ENCODE measurements at regions not wholly inside any gene's neighbourhood (a gene's known extent, or its start where the extent isn't known, plus 50 kb on each side); places are given as distances from the start of the nearest gene placed in this dataset.

DNA sequence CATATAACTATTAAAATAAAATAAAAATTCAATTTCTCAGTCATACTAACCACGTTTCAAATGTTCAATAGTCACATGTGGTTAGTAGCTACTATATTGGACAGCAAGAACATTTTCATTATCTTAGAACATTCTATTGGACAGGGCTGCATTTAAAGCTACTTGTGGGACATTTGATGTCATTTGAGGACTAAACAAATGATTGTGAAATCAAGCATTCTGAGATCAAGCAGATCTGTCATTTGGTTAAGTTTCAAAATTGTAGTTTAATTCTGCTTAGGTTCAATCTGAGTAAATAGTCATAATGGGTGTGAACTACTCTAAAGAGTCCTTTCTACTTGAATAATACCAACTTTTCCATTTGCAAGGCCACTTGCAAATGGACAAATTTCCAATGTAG is 226.9 kb upstream of the C9orf72 start:
- Histone ChIP-seq H3K4me2 (ENCODE audit: low read length) (no peak overlapping the region), H3K36me3 (replicated peaks; ENCODE audit: low read depth, low read length) (no peaks in the 10 kb centered on the region), H4K20me1 (ENCODE audit: insufficient read depth, low read length) (no peaks in the 10 kb centered on the region), H3K9ac (ENCODE audit: low read length) (no peak overlapping the region), H3K79me2 (ENCODE audit: low read length) (no peaks in the 10 kb centered on the region), H3K27me3 (ENCODE audit: low read depth, low read length) (no peaks in the 10 kb centered on the region), H3K9me3 (ENCODE audit: insufficient read depth, low read length) (no peaks in the 10 kb centered on the region), H3K4me1 (ENCODE audit: low read length) (peaks cover 6% of the 10 kb centered on the region; the same call in 1 of the 2 replicates), H3K4me3 (ENCODE audit: low read length) (no peak overlapping the region), H2AFZ (ENCODE audit: low read depth, low read length) (no peak overlapping the region), H3K27ac (ENCODE audit: low read length) (no peak overlapping the region)
- no peak for TF ChIP-seq EZH2phosphoT487 (IDR thresholded peaks at IDR 0.05; ENCODE audit: low read depth)
- TF ChIP-seq, protein P1, sequence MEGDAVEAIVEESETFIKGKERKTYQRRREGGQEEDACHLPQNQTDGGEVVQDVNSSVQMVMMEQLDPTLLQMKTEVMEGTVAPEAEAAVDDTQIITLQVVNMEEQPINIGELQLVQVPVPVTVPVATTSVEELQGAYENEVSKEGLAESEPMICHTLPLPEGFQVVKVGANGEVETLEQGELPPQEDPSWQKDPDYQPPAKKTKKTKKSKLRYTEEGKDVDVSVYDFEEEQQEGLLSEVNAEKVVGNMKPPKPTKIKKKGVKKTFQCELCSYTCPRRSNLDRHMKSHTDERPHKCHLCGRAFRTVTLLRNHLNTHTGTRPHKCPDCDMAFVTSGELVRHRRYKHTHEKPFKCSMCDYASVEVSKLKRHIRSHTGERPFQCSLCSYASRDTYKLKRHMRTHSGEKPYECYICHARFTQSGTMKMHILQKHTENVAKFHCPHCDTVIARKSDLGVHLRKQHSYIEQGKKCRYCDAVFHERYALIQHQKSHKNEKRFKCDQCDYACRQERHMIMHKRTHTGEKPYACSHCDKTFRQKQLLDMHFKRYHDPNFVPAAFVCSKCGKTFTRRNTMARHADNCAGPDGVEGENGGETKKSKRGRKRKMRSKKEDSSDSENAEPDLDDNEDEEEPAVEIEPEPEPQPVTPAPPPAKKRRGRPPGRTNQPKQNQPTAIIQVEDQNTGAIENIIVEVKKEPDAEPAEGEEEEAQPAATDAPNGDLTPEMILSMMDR (IDR thresholded peaks at IDR 0.05; ENCODE audit: low read depth, low read length) = no peak

DNA sequence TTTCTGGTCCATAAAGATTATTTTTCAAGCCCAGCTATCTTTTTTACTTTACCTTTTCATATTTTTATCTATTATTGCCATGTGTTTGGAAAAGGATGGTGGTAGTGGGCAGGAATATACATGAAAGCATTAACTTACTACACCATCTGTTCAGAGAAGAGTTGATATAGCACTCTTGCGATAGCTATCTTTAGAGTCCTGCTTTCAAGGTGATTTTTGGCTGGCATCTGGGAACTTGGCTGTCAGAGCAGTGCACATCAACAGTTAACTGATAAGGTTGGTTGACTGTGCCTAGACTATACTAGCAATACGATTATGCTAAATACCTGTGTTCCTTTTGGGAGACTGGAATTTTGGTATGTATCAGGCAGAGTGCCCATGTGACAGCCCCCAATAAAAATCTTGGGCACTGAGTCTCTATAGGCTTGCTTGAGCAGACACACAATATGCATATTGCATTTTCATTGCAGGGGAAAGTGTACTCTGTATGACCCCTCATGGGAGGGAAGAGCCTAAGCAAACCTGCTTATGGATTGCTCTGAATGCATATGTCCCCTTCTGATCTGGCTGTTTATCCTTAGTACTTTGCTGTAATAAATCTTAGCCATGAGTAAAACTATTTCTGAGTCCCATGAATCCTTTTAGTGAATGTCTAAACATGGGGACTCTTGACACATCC is 227.6 kb upstream of the C9orf72 start:
- H3K4me3 ChIP-seq (ENCODE audit: low read length) = no peak overlapping the region
- no peak overlapping the region for H3K4me2 ChIP-seq (ENCODE audit: low read length)
- H3K9ac ChIP-seq (ENCODE audit: low read length) = no peak overlapping the region
- TF ChIP-seq EZH2phosphoT487 (IDR thresholded peaks at IDR 0.05; ENCODE audit: low read depth) = no peak
- TF ChIP-seq, protein P1 (IDR thresholded peaks at IDR 0.05; ENCODE audit: low read depth, low read length) = no peak
- H3K9me3 ChIP-seq (ENCODE audit: insufficient read depth, low read length) = no peaks in the 10 kb centered on the region
- H2AFZ ChIP-seq (ENCODE audit: low read depth, low read length) = no peak overlapping the region
- H3K27ac ChIP-seq (ENCODE audit: low read length) = no peak overlapping the region
- H3K27me3 ChIP-seq (ENCODE audit: low read depth, low read length) = no peaks in the 10 kb centered on the region
- no peaks in the 10 kb centered on the region for H3K36me3 ChIP-seq (replicated peaks; ENCODE audit: low read depth, low read length)
- H3K4me1 ChIP-seq (ENCODE audit: low read length) = peaks cover 6% of the 10 kb centered on the region; the same call in 1 of the 2 replicates
- H3K79me2 ChIP-seq (ENCODE audit: low read length) = no peaks in the 10 kb centered on the region
- no peaks in the 10 kb centered on the region for H4K20me1 ChIP-seq (ENCODE audit: insufficient read depth, low read length)

DNA sequence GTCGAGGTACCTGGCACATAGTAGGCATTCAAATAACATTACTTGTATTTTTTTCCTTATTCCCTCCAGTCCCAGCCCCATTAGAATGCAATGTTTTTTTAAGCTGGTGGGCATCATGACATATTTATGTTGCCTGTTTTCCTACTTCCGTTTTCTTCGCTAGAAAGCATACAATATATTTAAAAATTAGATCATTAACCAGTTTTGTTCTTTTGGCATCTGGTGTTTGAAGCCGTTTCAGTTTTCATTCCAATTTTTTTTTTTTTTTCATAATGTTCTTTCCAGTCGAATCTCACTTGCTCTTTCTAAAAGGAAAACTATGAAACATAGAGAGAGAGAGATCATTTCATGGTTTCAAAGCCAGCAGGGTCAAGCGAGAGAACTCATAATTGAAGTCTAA is 228.3 kb upstream of the C9orf72 start:
- H3K9me3 ChIP-seq (ENCODE audit: insufficient read depth, low read length) = no peaks in the 10 kb centered on the region
- H3K9ac ChIP-seq (ENCODE audit: low read length) = no peak overlapping the region
- peaks cover 6% of the 10 kb centered on the region; the same call in 1 of the 2 replicates for H3K4me1 ChIP-seq (ENCODE audit: low read length)
- no peak overlapping the region; the same call in 1 of the 2 replicates for H3K4me3 ChIP-seq (ENCODE audit: low read length)
- H3K27ac ChIP-seq (ENCODE audit: low read length) = no peak overlapping the region
- TF ChIP-seq, protein P1 (IDR thresholded peaks at IDR 0.05; ENCODE audit: low read depth, low read length) = no peak
- no peak for TF ChIP-seq EZH2phosphoT487 (IDR thresholded peaks at IDR 0.05; ENCODE audit: low read depth)
- H2AFZ ChIP-seq (ENCODE audit: low read depth, low read length) = no peak overlapping the region
- H3K4me2 ChIP-seq (ENCODE audit: low read length) = peak overlapping the region; percentile 19; the same call in 1 of the 2 replicates
- H3K27me3 ChIP-seq (ENCODE audit: low read depth, low read length) = no peaks in the 10 kb centered on the region
- no peaks in the 10 kb centered on the region for H3K36me3 ChIP-seq (replicated peaks; ENCODE audit: low read depth, low read length)
- H3K79me2 ChIP-seq (ENCODE audit: low read length) = no peaks in the 10 kb centered on the region
- H4K20me1 ChIP-seq (ENCODE audit: insufficient read depth, low read length) = no peaks in the 10 kb centered on the region

DNA sequence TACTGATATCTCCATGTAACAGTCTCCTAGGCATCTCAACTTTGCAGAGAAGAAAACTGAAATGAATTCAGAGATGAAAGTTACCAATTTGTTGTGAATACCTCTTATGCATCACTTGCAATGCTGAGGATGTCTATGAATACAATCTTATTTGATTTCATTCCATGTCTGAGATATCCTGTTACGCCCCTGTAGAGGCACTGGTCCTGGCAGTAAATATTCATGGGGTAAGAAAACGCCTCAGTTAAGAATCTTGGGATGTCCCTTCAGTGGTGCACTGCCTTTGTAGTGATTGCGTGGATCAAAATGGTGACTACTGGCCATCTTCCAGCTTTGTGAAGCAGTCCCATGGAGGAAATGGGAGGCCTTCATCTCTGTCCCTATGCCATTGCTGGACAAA is 229.1 kb upstream of the C9orf72 start:
- Histone ChIP-seq H3K36me3 (replicated peaks; ENCODE audit: low read depth, low read length) (no peaks in the 10 kb centered on the region), H3K4me2 (ENCODE audit: low read length) (no peak overlapping the region), H3K9me3 (ENCODE audit: insufficient read depth, low read length) (no peaks in the 10 kb centered on the region), H3K27me3 (ENCODE audit: low read depth, low read length) (no peaks in the 10 kb centered on the region), H4K20me1 (ENCODE audit: insufficient read depth, low read length) (no peaks in the 10 kb centered on the region), H3K4me3 (ENCODE audit: low read length) (no peak overlapping the region), H3K79me2 (ENCODE audit: low read length) (no peaks in the 10 kb centered on the region), H2AFZ (ENCODE audit: low read depth, low read length) (no peak overlapping the region), H3K4me1 (ENCODE audit: low read length) (peaks cover 6% of the 10 kb centered on the region; the same call in 1 of the 2 replicates), H3K9ac (ENCODE audit: low read length) (no peak overlapping the region), H3K27ac (ENCODE audit: low read length) (no peak overlapping the region)
- TF ChIP-seq EZH2phosphoT487 (IDR thresholded peaks at IDR 0.05; ENCODE audit: low read depth) = no peak
- TF ChIP-seq, protein P1 (IDR thresholded peaks at IDR 0.05; ENCODE audit: low read depth, low read length) = no peak
